ENCODE measurements at regions not wholly inside any gene's neighbourhood (a gene's known extent, or its start where the extent isn't known, plus 50 kb on each side); places are given as distances from the start of the nearest gene placed in this dataset.

DNA sequence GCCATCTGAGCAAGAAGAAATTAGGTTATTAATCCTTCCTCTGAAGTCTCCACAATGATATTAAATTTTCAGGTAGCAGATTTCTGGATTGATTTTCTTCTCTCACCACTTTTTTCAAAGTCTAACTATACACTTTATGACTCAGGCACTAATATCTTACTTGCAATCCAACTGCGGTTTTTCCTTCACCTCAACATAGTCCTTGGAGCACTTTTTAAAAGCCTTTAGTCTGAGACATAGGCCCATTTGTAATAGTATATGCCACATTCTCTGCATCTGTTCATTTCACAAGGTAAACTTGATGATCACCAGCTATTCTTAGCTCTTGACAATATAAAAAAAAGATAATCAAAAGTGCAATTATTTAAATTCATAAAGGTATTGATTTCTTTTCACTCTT, 55.9 kb upstream of the EDNRA start:
- DNase-seq (ENCODE audit: low read depth), result no peak

DNA sequence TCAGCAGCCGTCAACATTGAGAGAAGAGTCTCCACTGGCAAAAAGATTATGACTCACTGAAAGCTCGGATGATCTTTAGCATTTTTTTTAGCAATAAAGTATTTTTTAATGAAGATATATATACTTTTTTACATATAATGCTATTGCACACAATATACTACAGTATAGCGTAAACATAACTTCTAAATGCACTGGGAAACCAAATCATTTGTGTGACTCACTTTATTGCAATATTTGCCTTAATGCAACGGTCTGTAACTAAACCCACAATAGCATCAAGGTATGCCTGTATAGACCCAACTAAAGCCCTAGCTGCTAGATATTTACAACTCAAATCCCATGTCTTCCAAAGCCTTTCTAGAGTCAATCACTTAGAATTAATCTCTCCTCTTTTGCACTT, 52.3 kb upstream of the EDNRA start:
- no peak for DNase-seq (ENCODE audit: low read depth)

DNA sequence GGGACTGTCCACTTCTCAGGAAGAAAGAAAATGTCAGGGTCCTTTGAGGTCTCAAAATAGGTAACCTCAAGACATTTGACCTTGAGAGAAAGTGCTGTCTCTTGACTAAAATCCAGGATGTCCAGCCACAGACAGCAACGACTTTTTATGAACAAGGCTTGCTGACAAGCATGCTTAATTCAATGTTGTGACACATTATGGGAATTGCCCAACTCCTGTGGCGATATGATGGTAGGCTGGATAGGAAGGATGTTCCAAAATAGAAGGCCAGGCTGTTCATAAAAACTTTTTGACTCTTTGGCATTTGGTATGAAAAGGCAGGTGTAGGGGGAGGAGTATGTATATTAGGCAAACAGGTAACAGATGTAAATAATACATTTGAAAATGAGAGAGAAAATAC, 50.8 kb upstream of the EDNRA start:
- DNase-seq (ENCODE audit: low read depth), result no peak

Data from CMK (cell line).